ENCODE measurements at regions not wholly inside any gene's neighbourhood (a gene's known extent, or its start where the extent isn't known, plus 50 kb on each side); places are given as distances from the start of the nearest gene placed in this dataset.

- H3K27me3 ChIP-seq (replicated peaks; ENCODE audit: insufficient read depth), result no peaks in the 10 kb centered on the region
- H3K4me3 ChIP-seq, result no peak overlapping the region
- DNase-seq (ENCODE audit: low spot score), result no peak
- no peaks in the 10 kb centered on the region for H3K36me3 ChIP-seq
- intact Hi-C loops (cut with DNase I), result no loop called here
- no peaks in the 10 kb centered on the region for H3K4me1 ChIP-seq (replicated peaks)
- no peaks in the 10 kb centered on the region for H3K9me3 ChIP-seq
- TF ChIP-seq POLR2AphosphoS5 (IDR thresholded peaks at IDR 0.05) (no peak), POLR2A (IDR thresholded peaks at IDR 0.05) (no peak)
- TF ChIP-seq, protein P1, sequence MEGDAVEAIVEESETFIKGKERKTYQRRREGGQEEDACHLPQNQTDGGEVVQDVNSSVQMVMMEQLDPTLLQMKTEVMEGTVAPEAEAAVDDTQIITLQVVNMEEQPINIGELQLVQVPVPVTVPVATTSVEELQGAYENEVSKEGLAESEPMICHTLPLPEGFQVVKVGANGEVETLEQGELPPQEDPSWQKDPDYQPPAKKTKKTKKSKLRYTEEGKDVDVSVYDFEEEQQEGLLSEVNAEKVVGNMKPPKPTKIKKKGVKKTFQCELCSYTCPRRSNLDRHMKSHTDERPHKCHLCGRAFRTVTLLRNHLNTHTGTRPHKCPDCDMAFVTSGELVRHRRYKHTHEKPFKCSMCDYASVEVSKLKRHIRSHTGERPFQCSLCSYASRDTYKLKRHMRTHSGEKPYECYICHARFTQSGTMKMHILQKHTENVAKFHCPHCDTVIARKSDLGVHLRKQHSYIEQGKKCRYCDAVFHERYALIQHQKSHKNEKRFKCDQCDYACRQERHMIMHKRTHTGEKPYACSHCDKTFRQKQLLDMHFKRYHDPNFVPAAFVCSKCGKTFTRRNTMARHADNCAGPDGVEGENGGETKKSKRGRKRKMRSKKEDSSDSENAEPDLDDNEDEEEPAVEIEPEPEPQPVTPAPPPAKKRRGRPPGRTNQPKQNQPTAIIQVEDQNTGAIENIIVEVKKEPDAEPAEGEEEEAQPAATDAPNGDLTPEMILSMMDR (IDR thresholded peaks at IDR 0.05), result no peak
- H3K27ac ChIP-seq, result no peak overlapping the region
Observed at GRCh38 chr6:140590641-140591040, 1216.2 kb upstream of the CITED2 start.

GRCh38 chr6:140586426-140587061 lies 1212.1 kb upstream of the CITED2 start:
- DNase-seq (ENCODE audit: low spot score), result no peak
- TF ChIP-seq, protein P1 (IDR thresholded peaks at IDR 0.05), result no peak
- no peak for TF ChIP-seq POLR2A (IDR thresholded peaks at IDR 0.05)
- no peak for TF ChIP-seq POLR2AphosphoS5 (IDR thresholded peaks at IDR 0.05)
- WGBS, result 68% methylated on average over 3 of the region's 3 CpGs
- Histone ChIP-seq H3K27me3 (replicated peaks; ENCODE audit: insufficient read depth) (no peaks in the 10 kb centered on the region), H3K27ac (no peak overlapping the region), H3K9me3 (no peaks in the 10 kb centered on the region), H3K4me1 (replicated peaks) (no peaks in the 10 kb centered on the region), H3K36me3 (no peaks in the 10 kb centered on the region), H3K4me3 (no peak overlapping the region)
- intact Hi-C loops (cut with DNase I), result no loop called here

- WGBS, result 90% methylated on average over 1 of the region's 1 CpG
- no peak for TF ChIP-seq POLR2A (IDR thresholded peaks at IDR 0.05)
- TF ChIP-seq, protein P1 (IDR thresholded peaks at IDR 0.05), result no peak
- TF ChIP-seq POLR2AphosphoS5 (IDR thresholded peaks at IDR 0.05), result no peak
- no peaks in the 10 kb centered on the region for H3K36me3 ChIP-seq
- no peaks in the 10 kb centered on the region for H3K4me1 ChIP-seq (replicated peaks)
- no peaks in the 10 kb centered on the region for H3K9me3 ChIP-seq
- no peak overlapping the region for H3K4me3 ChIP-seq
- intact Hi-C loops (cut with DNase I), result no loop called here
- no peak overlapping the region for H3K27ac ChIP-seq
- DNase-seq (ENCODE audit: low spot score), result no peak
- no peaks in the 10 kb centered on the region for H3K27me3 ChIP-seq (replicated peaks; ENCODE audit: insufficient read depth)
Observed at GRCh38 chr6:140581601-140582000, 1207.2 kb upstream of the CITED2 start.

DNA sequence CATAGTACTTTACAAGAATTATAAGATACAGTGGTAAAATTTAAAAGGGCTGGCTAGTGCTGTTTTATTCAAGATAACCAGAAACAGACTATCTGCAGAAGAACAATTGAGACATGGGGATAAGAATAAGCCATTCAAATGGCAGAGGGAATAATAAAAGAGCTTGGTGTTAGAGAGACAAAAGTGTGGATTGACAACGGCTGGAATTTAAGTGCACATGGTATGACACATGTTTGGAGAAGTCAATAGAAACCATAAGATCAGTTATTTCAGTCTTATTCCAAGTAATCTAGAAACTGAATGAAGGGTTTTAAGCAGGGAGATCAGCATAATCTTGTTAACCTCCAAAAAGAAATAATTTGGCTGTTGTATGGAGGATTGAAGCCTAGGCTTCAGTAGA lies 1205.5 kb upstream of the CITED2 start:
- Histone ChIP-seq H3K4me1 (replicated peaks) (no peaks in the 10 kb centered on the region), H3K4me3 (no peak overlapping the region), H3K9me3 (no peaks in the 10 kb centered on the region), H3K27me3 (replicated peaks; ENCODE audit: insufficient read depth) (no peaks in the 10 kb centered on the region), H3K36me3 (no peaks in the 10 kb centered on the region), H3K27ac (no peak overlapping the region)
- intact Hi-C loops (cut with DNase I), result no loop called here
- no peak for DNase-seq (ENCODE audit: low spot score)
- TF ChIP-seq, protein P1 (IDR thresholded peaks at IDR 0.05), result no peak
- TF ChIP-seq POLR2AphosphoS5 (IDR thresholded peaks at IDR 0.05) (no peak), POLR2A (IDR thresholded peaks at IDR 0.05) (no peak)
- WGBS, result 80% methylated on average over 1 of the region's 1 CpG

DNA sequence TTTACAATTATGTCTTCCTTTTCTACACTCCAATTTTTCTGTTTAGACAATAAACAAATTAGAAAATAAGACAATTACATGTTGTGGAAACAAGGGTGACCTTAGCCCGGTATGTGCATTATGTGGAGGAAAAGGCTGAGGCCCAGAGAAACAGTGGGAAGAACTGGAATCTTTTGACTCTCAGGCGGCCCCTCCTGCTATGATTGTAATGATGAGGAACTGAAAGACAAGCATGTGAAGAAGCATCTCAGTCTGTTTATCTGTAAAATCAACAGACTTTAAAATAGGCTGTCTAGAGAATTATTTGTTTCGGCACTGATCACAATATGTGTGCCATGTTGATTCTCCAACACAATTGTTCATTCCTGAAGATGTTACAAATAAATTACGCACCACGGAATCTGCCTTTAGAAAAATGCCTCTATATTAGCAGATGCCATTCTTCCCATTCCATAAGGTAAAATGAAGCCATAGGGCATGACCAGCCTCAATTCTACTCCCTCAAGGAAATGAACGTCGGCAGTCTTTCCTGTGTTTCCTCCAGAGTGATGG lies 1201.6 kb upstream of the CITED2 start:
- Histone ChIP-seq H3K4me3 (no peak overlapping the region), H3K4me1 (replicated peaks) (no peaks in the 10 kb centered on the region), H3K27me3 (replicated peaks; ENCODE audit: insufficient read depth) (no peaks in the 10 kb centered on the region), H3K36me3 (no peaks in the 10 kb centered on the region), H3K27ac (no peak overlapping the region), H3K9me3 (no peaks in the 10 kb centered on the region)
- no peak for DNase-seq (ENCODE audit: low spot score)
- WGBS, result 94% methylated on average over 7 of the region's 7 CpGs
- intact Hi-C loops (cut with DNase I), result no loop called here
- TF ChIP-seq, protein P1 (IDR thresholded peaks at IDR 0.05), result no peak
- TF ChIP-seq POLR2A (IDR thresholded peaks at IDR 0.05), result no peak
- no peak for TF ChIP-seq POLR2AphosphoS5 (IDR thresholded peaks at IDR 0.05)
